Central memory CD8-positive, alpha-beta T cell (primary cell): ENCODE measurements at regions not wholly inside any gene's neighbourhood (a gene's known extent, or its start where the extent isn't known, plus 50 kb on each side); places are given as distances from the start of the nearest gene placed in this dataset.

Experiments used
- ATAC-seq: fragments of 150-1000 bp; cut with Tn5 transposase; replicated peaks from 2 replicates; pipeline ENCODE4 v1.10.0; 2022; ENCODE audit warnings: mild to moderate bottlenecking, moderate FRiP score, moderate number of reproducible peaks; ENCODE audit not compliant: poor library complexity, severe bottlenecking; ENCODE audit errors: extremely low read depth
- DNase-seq, 2 donors: peaks; one replicate each; pipeline ENCODE4 v3.0.0; 2021; ENCODE audit warnings: low spot score in 2 of 2
- H3K27ac Mint-ChIP-seq: one replicate; pipeline ENCODE4 v1.8.0; 2022; ENCODE audit warnings: low read depth, mild to moderate bottlenecking, moderate library complexity, mixed read lengths
- H3K27me3 Mint-ChIP-seq: one replicate; pipeline ENCODE4 v1.8.0; 2022; ENCODE audit warnings: mixed read lengths
- H3K36me3 Mint-ChIP-seq: one replicate; pipeline ENCODE4 v1.8.0; 2022; ENCODE audit warnings: mild to moderate bottlenecking, moderate library complexity, mixed read lengths; ENCODE audit not compliant: insufficient read depth
- H3K4me1 Mint-ChIP-seq: one replicate; pipeline ENCODE4 v1.8.0; 2022; ENCODE audit warnings: mixed read lengths
- H3K4me3 Mint-ChIP-seq: one replicate; pipeline ENCODE4 v1.8.0; 2022; ENCODE audit warnings: mild to moderate bottlenecking, moderate library complexity, mixed read lengths
- H3K9me3 Mint-ChIP-seq: one replicate; pipeline ENCODE4 v1.8.0; 2022; ENCODE audit warnings: mixed read lengths

- Mint-ChIP-seq H3K4me3 (no peak overlapping the region), H3K27me3 (peaks cover 9% of the 10 kb centered on the region), H3K36me3 (no peaks in the 10 kb centered on the region), H3K27ac (no peak overlapping the region), H3K4me1 (peaks cover 12% of the 10 kb centered on the region), H3K9me3 (no peaks in the 10 kb centered on the region)
- DNase-seq (no peak), ATAC-seq (no peak)
Observed at GRCh38 chr15:37765786-37766185, 168.7 kb upstream of the TMCO5A start.

- Mint-ChIP-seq H3K4me3 (no peak overlapping the region), H3K4me1 (peaks cover 12% of the 10 kb centered on the region), H3K9me3 (no peaks in the 10 kb centered on the region), H3K36me3 (no peaks in the 10 kb centered on the region), H3K27me3 (peaks cover 9% of the 10 kb centered on the region), H3K27ac (no peak overlapping the region)
- DNase-seq (no peak), ATAC-seq (no peak)
Observed at GRCh38 chr15:37767841-37768455, 166.5 kb upstream of the TMCO5A start.

GRCh38 chr15:37771465-37771864, 163.0 kb upstream of the TMCO5A start:
- H3K27me3 Mint-ChIP-seq: peaks cover 18% of the 10 kb centered on the region

GRCh38 chr15:37773111-37773860, 161.2 kb upstream of the TMCO5A start:
- ATAC-seq (no peak), DNase-seq (no peak)
- no peaks in the 10 kb centered on the region for H3K36me3 Mint-ChIP-seq
- no peaks in the 10 kb centered on the region for H3K9me3 Mint-ChIP-seq
- H3K4me1 Mint-ChIP-seq: no peaks in the 10 kb centered on the region
- H3K27ac Mint-ChIP-seq: no peak overlapping the region
- H3K4me3 Mint-ChIP-seq: no peak overlapping the region
- peaks cover 11% of the 10 kb centered on the region for H3K27me3 Mint-ChIP-seq

More at GRCh38 chr15:37771465-37771864, 163.0 kb upstream of the TMCO5A start:
- Mint-ChIP-seq H3K4me3 (no peak overlapping the region), H3K4me1 (no peaks in the 10 kb centered on the region), H3K27ac (no peak overlapping the region), H3K36me3 (no peaks in the 10 kb centered on the region), H3K9me3 (no peaks in the 10 kb centered on the region)
- DNase-seq (no peak), ATAC-seq (no peak)

- Mint-ChIP-seq H3K4me1 (no peaks in the 10 kb centered on the region), H3K9me3 (no peaks in the 10 kb centered on the region), H3K27ac (no peak overlapping the region), H3K36me3 (no peaks in the 10 kb centered on the region), H3K4me3 (no peak overlapping the region), H3K27me3 (peaks cover 9% of the 10 kb centered on the region)
- no peak for ATAC-seq
- no peak for DNase-seq
Observed at GRCh38 chr15:37774961-37775360, 159.5 kb upstream of the TMCO5A start.

- Mint-ChIP-seq H3K4me3 (no peak overlapping the region), H3K27ac (no peak overlapping the region), H3K36me3 (no peaks in the 10 kb centered on the region), H3K9me3 (no peaks in the 10 kb centered on the region), H3K27me3 (peaks cover 9% of the 10 kb centered on the region), H3K4me1 (no peaks in the 10 kb centered on the region)
- DNase-seq: no peak
- ATAC-seq: no peak
Observed at GRCh38 chr15:37777006-37777405, 157.4 kb upstream of the TMCO5A start.

DNA sequence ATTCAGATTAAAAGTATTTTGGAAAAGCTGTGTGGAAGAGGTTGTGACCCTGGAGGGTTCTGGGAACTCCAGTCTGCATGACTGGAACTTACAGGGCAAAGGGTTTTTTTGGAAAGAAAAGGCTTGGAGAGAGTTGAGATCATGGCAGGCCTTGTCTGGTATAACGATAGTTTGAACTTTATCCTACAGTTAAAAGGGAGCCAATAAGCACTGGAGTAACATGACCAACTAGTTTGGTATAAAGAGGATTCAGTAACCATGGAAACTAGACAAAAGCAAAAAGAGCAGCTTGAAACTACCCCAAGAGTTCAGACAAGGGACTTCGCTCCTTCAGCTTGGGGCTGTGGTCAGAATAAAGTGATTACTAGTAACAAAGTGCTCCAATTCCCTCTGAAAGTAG, 151.2 kb upstream of the TMCO5A start:
- Mint-ChIP-seq H3K27me3 (no peaks in the 10 kb centered on the region), H3K4me3 (no peak overlapping the region), H3K27ac (no peak overlapping the region), H3K36me3 (no peaks in the 10 kb centered on the region), H3K9me3 (no peaks in the 10 kb centered on the region), H3K4me1 (no peaks in the 10 kb centered on the region)
- no peak for DNase-seq
- ATAC-seq: no peak

DNA sequence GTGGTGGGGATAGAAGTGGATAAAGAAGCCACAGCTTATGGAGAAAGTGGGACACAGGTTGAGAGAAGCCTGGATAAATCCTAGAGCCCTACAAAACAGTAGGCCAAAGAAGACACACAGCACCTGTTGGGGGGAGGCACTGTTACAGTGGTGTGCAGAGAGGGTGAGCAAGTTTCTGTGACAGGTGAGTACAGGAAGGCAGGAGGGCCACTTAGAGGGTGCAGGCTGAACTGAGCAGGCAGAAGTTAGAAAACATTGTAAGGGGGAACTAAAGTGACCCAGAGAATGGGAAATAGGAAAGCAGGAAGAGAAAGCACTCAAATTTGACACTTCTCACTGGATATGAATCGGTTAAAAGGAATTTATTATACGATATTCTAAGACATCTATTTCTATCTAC, 146.1 kb upstream of the TMCO5A start:
- H3K36me3 Mint-ChIP-seq: no peaks in the 10 kb centered on the region
- ATAC-seq (no peak), DNase-seq (no peak)
- no peaks in the 10 kb centered on the region for H3K4me1 Mint-ChIP-seq
- no peak overlapping the region for H3K4me3 Mint-ChIP-seq
- H3K27ac Mint-ChIP-seq: no peak overlapping the region
- no peaks in the 10 kb centered on the region for H3K27me3 Mint-ChIP-seq
- H3K9me3 Mint-ChIP-seq: no peaks in the 10 kb centered on the region

GRCh38 chr15:37788767-37789396, 145.6 kb upstream of the TMCO5A start:
- no peak overlapping the region for H3K27ac Mint-ChIP-seq

DNA sequence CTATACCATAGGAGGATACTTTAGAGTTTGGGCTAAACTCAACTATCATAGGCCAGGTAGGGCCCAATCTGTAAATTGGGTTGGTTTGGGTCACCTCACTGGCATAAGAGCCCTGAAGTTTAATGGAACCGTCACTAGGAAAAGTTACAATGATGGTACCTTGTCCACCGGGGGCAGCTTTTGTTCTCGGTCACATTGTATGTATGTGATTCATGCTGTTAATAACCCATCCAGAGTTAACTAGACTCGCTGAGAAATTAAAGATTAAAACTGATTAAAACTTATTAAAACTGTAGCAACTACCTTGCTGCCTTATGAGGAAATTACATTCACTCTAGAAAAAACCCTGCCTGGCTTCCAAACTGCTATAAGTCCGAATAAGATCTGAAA, 145.0 kb upstream of the TMCO5A start:
- H3K27ac Mint-ChIP-seq: no peak overlapping the region
- H3K36me3 Mint-ChIP-seq: no peaks in the 10 kb centered on the region
- H3K9me3 Mint-ChIP-seq: no peaks in the 10 kb centered on the region
- ATAC-seq (no peak), DNase-seq (no peak)
- H3K27me3 Mint-ChIP-seq: no peaks in the 10 kb centered on the region
- H3K4me3 Mint-ChIP-seq: no peak overlapping the region
- no peaks in the 10 kb centered on the region for H3K4me1 Mint-ChIP-seq

More at GRCh38 chr15:37788767-37789396, 145.6 kb upstream of the TMCO5A start:
- no peaks in the 10 kb centered on the region for H3K9me3 Mint-ChIP-seq
- no peaks in the 10 kb centered on the region for H3K4me1 Mint-ChIP-seq
- H3K27me3 Mint-ChIP-seq: no peaks in the 10 kb centered on the region
- H3K36me3 Mint-ChIP-seq: no peaks in the 10 kb centered on the region
- DNase-seq (no peak), ATAC-seq (no peak)
- no peak overlapping the region for H3K4me3 Mint-ChIP-seq

GRCh38 chr15:37789881-37790280, 144.6 kb upstream of the TMCO5A start:
- no peak overlapping the region for H3K4me3 Mint-ChIP-seq

GRCh38 chr15:37791693-37792092, 142.7 kb upstream of the TMCO5A start:
- Mint-ChIP-seq H3K9me3 (no peaks in the 10 kb centered on the region), H3K27ac (no peak overlapping the region), H3K36me3 (no peaks in the 10 kb centered on the region), H3K4me1 (no peaks in the 10 kb centered on the region), H3K4me3 (no peak overlapping the region), H3K27me3 (no peaks in the 10 kb centered on the region)
- no peak for DNase-seq
- no peak for ATAC-seq

More at GRCh38 chr15:37789881-37790280, 144.6 kb upstream of the TMCO5A start:
- Mint-ChIP-seq H3K36me3 (no peaks in the 10 kb centered on the region), H3K27ac (no peak overlapping the region), H3K4me1 (no peaks in the 10 kb centered on the region), H3K9me3 (no peaks in the 10 kb centered on the region), H3K27me3 (no peaks in the 10 kb centered on the region)
- no peak for DNase-seq
- no peak for ATAC-seq

- ATAC-seq (no peak), DNase-seq (no peak)
- Mint-ChIP-seq H3K36me3 (no peaks in the 10 kb centered on the region), H3K27ac (no peak overlapping the region), H3K9me3 (no peaks in the 10 kb centered on the region), H3K27me3 (no peaks in the 10 kb centered on the region), H3K4me1 (no peaks in the 10 kb centered on the region), H3K4me3 (no peak overlapping the region)
Observed at GRCh38 chr15:37792351-37792750, 142.1 kb upstream of the TMCO5A start.
